ENCODE measurements at regions not wholly inside any gene's neighbourhood (a gene's known extent, or its start where the extent isn't known, plus 50 kb on each side); places are given as distances from the start of the nearest gene placed in this dataset.
"Not testable (repeated sequence)": the region's sequence is repeated elsewhere in the genome, so short reads cannot be mapped to it uniquely, and the experiment has no call there.

DNA sequence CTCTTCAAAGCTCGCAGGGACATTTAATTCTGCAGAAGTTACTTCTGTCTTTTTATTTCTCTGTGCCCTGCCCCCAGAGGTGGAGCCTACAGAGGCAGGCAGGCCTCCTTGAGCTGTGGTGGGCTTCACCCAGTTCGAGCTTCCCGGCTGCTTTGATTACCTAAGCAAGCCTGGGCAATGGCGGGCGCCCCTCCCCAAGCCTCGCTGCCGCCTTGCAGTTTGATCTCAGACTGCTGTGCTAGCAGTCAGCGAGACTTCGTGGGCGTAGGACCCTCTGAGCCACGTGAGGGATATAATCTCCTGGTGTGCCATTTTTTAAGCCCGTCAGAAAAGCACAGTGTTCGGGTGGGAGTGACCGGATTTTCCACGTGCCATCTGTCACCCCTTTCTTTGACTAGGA is 1322.9 kb upstream of the ACO1 start:
- H2AFZ ChIP-seq (ENCODE audit: low read length); H3K79me1 ChIP-seq (ENCODE audit: low read depth, low read length); H3K4me2 ChIP-seq (ENCODE audit: insufficient read depth in 1 of 2, low read depth in 2 of 2, low read length in 2 of 2); H3K23me2 ChIP-seq (ENCODE audit: low read depth, low read length); H2BK120ac ChIP-seq (replicated peaks; ENCODE audit: low read depth, low read length); H3K27me3 ChIP-seq (replicated peaks in 1 of 4; ENCODE audit: control insufficient read depth in 3 of 4, extremely low read depth in 1 of 4, insufficient read depth in 3 of 4, low read length in 3 of 4); H3K18ac ChIP-seq (ENCODE audit: extremely low read depth, low read length); H3K56ac ChIP-seq (replicated peaks; ENCODE audit: insufficient read length, low read depth, low read length); H4K91ac ChIP-seq (replicated peaks; ENCODE audit: insufficient read length, low read length); H3K14ac ChIP-seq (ENCODE audit: insufficient read length); H2BK5ac ChIP-seq (ENCODE audit: low read depth, low read length); H3K9ac ChIP-seq (replicated peaks in 1 of 4; ENCODE audit: extremely low read depth in 1 of 4, low read depth in 3 of 4, low read length in 3 of 4); DNase-seq (ENCODE audit: low read depth in 1 of 2, low spot score in 2 of 2); H2AK5ac ChIP-seq (ENCODE audit: low read depth, low read length); H3K27ac ChIP-seq (ENCODE audit: low read depth, low read length); POLR2A ChIA-PET (ENCODE audit: partially characterized antibody); H2BK15ac ChIP-seq (ENCODE audit: low read length); H2BK12ac ChIP-seq (ENCODE audit: low read depth, low read length); H4K5ac ChIP-seq (ENCODE audit: insufficient read length, low read depth, low read length); H3K4ac ChIP-seq (replicated peaks; ENCODE audit: insufficient read length, low read depth, low read length); CTCF ChIA-PET (ENCODE audit: partially characterized antibody); H3K79me2 ChIP-seq (ENCODE audit: control insufficient read depth in 1 of 2, insufficient read depth in 2 of 2, low read length in 2 of 2); H3K4me1 ChIP-seq (replicated peaks in 1 of 4; ENCODE audit: control insufficient read depth in 3 of 4, insufficient read depth in 4 of 4, low read length in 3 of 4); H4K20me1 ChIP-seq (replicated peaks in 1 of 2; ENCODE audit: control insufficient read depth in 1 of 2, insufficient read depth in 2 of 2, low read length in 2 of 2); FAIRE-seq; H4K8ac ChIP-seq (ENCODE audit: extremely low read depth, insufficient read depth, low read length); H3K4me3 ChIP-seq (ENCODE audit: extremely low read depth in 1 of 4, insufficient read depth in 2 of 4, low read depth in 3 of 4, low read length in 4 of 4); H3K36me3 ChIP-seq (ENCODE audit: control insufficient read depth in 2 of 4, insufficient read depth in 4 of 4, low read length in 3 of 4); H2BK20ac ChIP-seq (ENCODE audit: low read length); H3K23ac ChIP-seq (ENCODE audit: insufficient read length): not testable (repeated sequence)
- 85% methylated on average over 15 of the region's 15 CpGs; no CpG with 5 or more reads in 1 of the 2 experiments for WGBS, 2 experiments (ENCODE audit: extremely low coverage in 1 of 2, insufficient coverage in 1 of 2, insufficient read length in 1 of 2, insufficient replicate concordance in 2 of 2, low coverage in 1 of 2, low lambda C conversion rate in 2 of 2, missing lambda C conversion rate in 1 of 2)
- H3K9me3 ChIP-seq (ENCODE audit: insufficient read depth in 2 of 2, low read depth in 1 of 2, low read length in 1 of 2), result peaks cover 0 to 11% of the 10 kb centered on the region in 2 experiments; a peak in 1 of 4 replicates
